ENCODE measurements at regions not wholly inside any gene's neighbourhood (a gene's known extent, or its start where the extent isn't known, plus 50 kb on each side); places are given as distances from the start of the nearest gene placed in this dataset.

DNA sequence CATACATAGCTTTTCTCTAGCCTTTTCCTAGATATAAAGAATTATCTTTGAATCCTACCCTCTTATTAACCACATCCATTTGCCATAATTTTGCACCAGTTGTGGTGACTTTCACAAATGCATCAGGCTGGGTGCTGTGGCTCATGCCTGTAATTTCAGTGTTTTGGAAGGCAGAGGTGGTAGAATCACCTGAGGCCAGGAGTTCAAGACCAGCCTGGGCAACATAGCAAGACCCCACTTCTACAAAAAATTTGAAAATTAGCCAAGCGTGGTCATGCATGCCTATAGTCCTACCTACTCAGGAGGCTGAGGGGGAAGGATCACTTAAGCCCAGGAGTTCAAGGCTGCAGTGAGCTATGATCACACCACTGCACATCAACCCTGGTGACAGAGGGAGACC is 672.4 kb upstream of the CHAC2 start:
- TF ChIP-seq, protein P1, sequence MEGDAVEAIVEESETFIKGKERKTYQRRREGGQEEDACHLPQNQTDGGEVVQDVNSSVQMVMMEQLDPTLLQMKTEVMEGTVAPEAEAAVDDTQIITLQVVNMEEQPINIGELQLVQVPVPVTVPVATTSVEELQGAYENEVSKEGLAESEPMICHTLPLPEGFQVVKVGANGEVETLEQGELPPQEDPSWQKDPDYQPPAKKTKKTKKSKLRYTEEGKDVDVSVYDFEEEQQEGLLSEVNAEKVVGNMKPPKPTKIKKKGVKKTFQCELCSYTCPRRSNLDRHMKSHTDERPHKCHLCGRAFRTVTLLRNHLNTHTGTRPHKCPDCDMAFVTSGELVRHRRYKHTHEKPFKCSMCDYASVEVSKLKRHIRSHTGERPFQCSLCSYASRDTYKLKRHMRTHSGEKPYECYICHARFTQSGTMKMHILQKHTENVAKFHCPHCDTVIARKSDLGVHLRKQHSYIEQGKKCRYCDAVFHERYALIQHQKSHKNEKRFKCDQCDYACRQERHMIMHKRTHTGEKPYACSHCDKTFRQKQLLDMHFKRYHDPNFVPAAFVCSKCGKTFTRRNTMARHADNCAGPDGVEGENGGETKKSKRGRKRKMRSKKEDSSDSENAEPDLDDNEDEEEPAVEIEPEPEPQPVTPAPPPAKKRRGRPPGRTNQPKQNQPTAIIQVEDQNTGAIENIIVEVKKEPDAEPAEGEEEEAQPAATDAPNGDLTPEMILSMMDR (IDR thresholded peaks at IDR 0.05; ENCODE audit: low read length): no peak
- TF ChIP-seq EZH2 (optimal IDR thresholded peaks at IDR 0.05; ENCODE audit: low read depth, low read length): no peak
